ENCODE measurements at regions not wholly inside any gene's neighbourhood (a gene's known extent, or its start where the extent isn't known, plus 50 kb on each side); places are given as distances from the start of the nearest gene placed in this dataset.

GRCh38 chr4:108270466-108271450, 102.0 kb upstream of the LEF1 start:
- H3K36me3 ChIP-seq (ENCODE audit: control insufficient read depth, insufficient read depth, low read length) = no peaks in the 10 kb centered on the region
- no peak overlapping the region for H3K4me3 ChIP-seq (ENCODE audit: low read depth, low read length)
- no peak for TF ChIP-seq CTCF (IDR thresholded peaks at IDR 0.05; ENCODE audit: insufficient read depth, low read length, severe bottlenecking)
- H3K27me3 ChIP-seq (ENCODE audit: control insufficient read depth, insufficient read depth, low read length) = no peaks in the 10 kb centered on the region
- DNase-seq (ENCODE audit: low read depth) (peak; percentile 91), FAIRE-seq (no peak)

GRCh38 chr4:108264693-108265092, 96.0 kb upstream of the LEF1 start:
- Histone ChIP-seq H3K27me3 (ENCODE audit: control insufficient read depth, insufficient read depth, low read length) (no peaks in the 10 kb centered on the region), H3K36me3 (ENCODE audit: control insufficient read depth, insufficient read depth, low read length) (no peaks in the 10 kb centered on the region), H3K4me3 (ENCODE audit: low read depth, low read length) (no peak overlapping the region)
- FAIRE-seq (no peak), DNase-seq (ENCODE audit: low read depth) (no peak)
- no peak for TF ChIP-seq CTCF (IDR thresholded peaks at IDR 0.05; ENCODE audit: insufficient read depth, low read length, severe bottlenecking)

DNA sequence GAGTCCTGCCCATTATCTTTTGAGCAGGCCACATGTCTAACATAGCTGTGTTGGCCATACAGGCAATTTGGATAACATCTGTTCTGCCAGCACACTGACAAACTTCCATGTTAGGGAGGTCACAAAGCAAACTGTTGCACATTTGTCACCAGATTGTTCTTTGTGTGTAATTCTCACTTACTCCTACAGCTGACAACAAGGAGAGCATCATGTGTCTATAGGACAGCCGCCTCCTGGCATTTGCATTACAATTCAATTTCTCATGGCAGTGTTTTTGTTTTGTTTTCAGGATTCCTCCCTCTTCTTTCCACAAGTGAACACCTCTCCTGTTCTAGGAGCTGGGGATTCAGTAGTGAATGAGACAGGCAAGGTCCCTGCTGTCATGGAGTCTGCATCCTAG, 94.3 kb upstream of the LEF1 start:
- H3K4me3 ChIP-seq (ENCODE audit: low read depth, low read length) = no peak overlapping the region
- no peaks in the 10 kb centered on the region for H3K36me3 ChIP-seq (ENCODE audit: control insufficient read depth, insufficient read depth, low read length)
- FAIRE-seq (no peak), DNase-seq (ENCODE audit: low read depth) (no peak)
- no peak for TF ChIP-seq CTCF (IDR thresholded peaks at IDR 0.05; ENCODE audit: insufficient read depth, low read length, severe bottlenecking)
- H3K27me3 ChIP-seq (ENCODE audit: control insufficient read depth, insufficient read depth, low read length) = no peaks in the 10 kb centered on the region

- TF ChIP-seq CTCF (IDR thresholded peaks at IDR 0.05; ENCODE audit: insufficient read depth, low read length, severe bottlenecking) = no peak
- no peaks in the 10 kb centered on the region for H3K36me3 ChIP-seq (ENCODE audit: control insufficient read depth, insufficient read depth, low read length)
- FAIRE-seq (no peak), DNase-seq (ENCODE audit: low read depth) (no peak)
- H3K27me3 ChIP-seq (ENCODE audit: control insufficient read depth, insufficient read depth, low read length) = no peaks in the 10 kb centered on the region
- no peak overlapping the region for H3K4me3 ChIP-seq (ENCODE audit: low read depth, low read length)
These were observed 92.3 kb upstream of the LEF1 start for GRCh38 chr4:108261026-108261425.

GRCh38 chr4:108256538-108256937, 87.8 kb upstream of the LEF1 start:
- no peak for FAIRE-seq
- Histone ChIP-seq H3K36me3 (ENCODE audit: control insufficient read depth, insufficient read depth, low read length) (no peaks in the 10 kb centered on the region), H3K4me3 (ENCODE audit: low read depth, low read length) (no peak overlapping the region), H3K27me3 (ENCODE audit: control insufficient read depth, insufficient read depth, low read length) (no peaks in the 10 kb centered on the region)
- TF ChIP-seq CTCF (IDR thresholded peaks at IDR 0.05; ENCODE audit: insufficient read depth, low read length, severe bottlenecking) = no peak
- DNase-seq (ENCODE audit: low read depth) = no peak
